GM12874 (cell line): ENCODE measurements at regions not wholly inside any gene's neighbourhood (a gene's known extent, or its start where the extent isn't known, plus 50 kb on each side); places are given as distances from the start of the nearest gene placed in this dataset.

Experiments used
- TF ChIP-seq, protein P1 (sequence below): IDR thresholded peaks from 2 replicates; pipeline ENCODE4 v1.5.1; 2011; ENCODE audit warnings: low read depth, mild to moderate bottlenecking, control low read depth, low read length, moderate library complexity; ENCODE audit not compliant: insufficient read depth

GRCh38 chr17:53166731-53167130 lies 656.0 kb upstream of the KIF2B start:
- TF ChIP-seq, protein P1, sequence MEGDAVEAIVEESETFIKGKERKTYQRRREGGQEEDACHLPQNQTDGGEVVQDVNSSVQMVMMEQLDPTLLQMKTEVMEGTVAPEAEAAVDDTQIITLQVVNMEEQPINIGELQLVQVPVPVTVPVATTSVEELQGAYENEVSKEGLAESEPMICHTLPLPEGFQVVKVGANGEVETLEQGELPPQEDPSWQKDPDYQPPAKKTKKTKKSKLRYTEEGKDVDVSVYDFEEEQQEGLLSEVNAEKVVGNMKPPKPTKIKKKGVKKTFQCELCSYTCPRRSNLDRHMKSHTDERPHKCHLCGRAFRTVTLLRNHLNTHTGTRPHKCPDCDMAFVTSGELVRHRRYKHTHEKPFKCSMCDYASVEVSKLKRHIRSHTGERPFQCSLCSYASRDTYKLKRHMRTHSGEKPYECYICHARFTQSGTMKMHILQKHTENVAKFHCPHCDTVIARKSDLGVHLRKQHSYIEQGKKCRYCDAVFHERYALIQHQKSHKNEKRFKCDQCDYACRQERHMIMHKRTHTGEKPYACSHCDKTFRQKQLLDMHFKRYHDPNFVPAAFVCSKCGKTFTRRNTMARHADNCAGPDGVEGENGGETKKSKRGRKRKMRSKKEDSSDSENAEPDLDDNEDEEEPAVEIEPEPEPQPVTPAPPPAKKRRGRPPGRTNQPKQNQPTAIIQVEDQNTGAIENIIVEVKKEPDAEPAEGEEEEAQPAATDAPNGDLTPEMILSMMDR: no peak

DNA sequence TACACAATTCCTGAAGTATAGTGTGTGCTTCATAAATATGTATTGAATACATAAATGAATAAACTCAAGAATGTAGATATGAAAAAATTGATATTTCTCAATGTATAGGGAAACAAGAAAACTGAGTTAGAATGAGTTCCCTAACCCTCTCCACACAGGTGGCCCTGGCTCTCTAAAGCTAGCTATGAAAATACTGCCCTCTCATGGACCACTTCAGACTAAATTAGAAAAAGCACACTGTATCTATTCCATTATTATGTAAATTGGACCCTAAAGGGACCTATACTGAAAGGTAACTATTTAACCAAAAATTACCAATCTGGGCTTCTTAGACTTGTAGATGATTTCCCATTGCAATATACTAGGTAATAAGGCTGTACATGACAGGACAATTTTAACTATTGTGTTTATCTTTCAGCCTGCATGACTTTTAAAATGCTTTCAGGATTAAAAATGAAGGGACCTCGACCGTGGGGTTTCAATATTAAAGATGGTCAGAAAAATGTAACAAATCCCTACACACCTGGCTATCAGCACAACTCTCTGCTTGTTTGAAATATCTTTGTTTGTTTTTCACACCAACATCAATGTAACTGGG lies 672.5 kb upstream of the KIF2B start:
- TF ChIP-seq, protein P1: no peak

GRCh38 chr17:53149316-53149715 lies 673.4 kb upstream of the KIF2B start:
- TF ChIP-seq, protein P1: no peak

DNA sequence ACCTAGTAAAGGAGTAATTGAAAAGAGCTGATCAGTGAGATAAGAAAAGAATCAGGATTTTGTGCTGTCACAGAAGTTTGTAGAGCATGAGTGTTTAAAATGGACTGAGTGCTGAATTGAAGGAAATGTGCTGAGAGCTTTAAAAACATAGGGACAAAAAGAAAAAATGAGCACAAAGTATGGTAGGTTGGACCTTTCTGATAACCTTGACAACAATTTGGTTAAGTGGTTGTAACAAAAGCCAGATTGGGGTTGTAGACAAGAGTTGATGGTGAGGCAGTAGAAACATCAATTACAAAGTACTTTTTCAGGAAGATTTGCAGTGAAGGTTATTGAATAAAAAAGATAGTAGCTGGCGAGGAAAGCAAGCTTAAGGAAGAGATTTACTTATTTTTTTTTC lies 674.7 kb upstream of the KIF2B start:
- TF ChIP-seq, protein P1: no peak

DNA sequence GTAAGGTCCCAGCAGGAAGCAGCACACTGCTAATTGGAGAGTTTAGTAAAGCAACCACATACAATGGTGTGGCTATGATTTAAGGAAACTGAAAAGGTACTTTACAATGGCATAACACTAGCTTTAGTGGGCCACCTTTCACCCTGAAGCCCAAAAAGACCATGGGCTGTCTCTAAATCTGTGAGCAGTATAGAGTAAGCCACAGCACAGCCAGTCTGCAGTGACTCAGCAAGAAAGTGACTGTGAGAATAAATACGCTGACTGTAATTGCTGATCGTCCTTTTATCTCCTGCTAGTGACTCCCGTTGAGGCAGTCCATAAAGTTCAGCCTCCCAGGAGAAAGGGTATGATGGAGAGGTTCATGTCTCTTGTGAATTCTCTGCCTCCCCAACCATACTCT lies 679.8 kb upstream of the KIF2B start:
- TF ChIP-seq, protein P1: no peak

DNA sequence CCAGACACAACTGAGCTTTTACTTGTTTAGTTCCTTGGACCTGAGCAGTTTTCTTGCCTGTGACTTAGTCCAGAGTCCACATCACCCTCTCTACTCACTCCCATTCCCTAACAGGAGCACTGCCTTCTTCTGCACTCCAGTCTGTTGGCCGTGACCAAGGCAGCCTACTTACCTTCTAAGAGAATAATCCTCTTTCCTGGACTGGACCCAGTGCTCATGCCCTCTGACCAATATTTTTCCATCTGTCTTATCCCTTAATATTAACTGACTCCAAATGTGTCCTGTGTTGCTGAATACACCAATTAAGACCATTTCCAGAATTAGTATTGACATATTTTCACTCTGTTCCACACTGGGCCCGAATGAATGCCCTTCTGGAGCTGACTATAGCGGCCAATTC lies 681.0 kb upstream of the KIF2B start:
- TF ChIP-seq, protein P1: no peak

DNA sequence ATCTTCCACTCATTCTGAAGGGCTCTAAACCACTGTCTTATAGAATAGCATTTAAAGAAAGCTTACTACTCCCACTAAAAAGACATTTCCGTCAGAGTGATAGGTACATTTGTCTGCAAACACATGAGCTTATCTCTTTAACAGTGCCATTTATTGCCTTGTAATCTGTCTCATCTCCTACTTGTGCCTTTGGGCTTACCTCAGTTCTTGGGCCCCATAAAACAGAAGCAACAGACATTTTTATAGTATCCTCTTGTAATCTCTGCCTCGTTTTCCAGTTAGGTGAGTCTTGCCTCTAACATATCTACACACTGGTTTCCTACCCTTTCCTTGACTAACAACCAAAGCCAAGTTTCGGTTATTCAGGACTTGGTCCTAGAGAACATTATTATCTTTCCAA lies 681.4 kb upstream of the KIF2B start:
- TF ChIP-seq, protein P1: no peak
